GM23338 (cell line): ENCODE measurements at regions not wholly inside any gene's neighbourhood (a gene's known extent, or its start where the extent isn't known, plus 50 kb on each side); places are given as distances from the start of the nearest gene placed in this dataset.

ENCODE experiments used
- CTCF ChIP-seq, 2 experiments: fragments of 200-600 bp in 1 of 2; sonication (generic) in 1 of 2; conservative IDR thresholded peaks; 2 replicates each; pipeline versions ENCODE4 v1.5.1 to v1.6.1; 2016 to 2017; ENCODE audit warnings: antibody characterized with exemption in 2 of 2, low read depth in 2 of 2, mild to moderate bottlenecking in 2 of 2, moderate library complexity in 1 of 2
- EZH2phosphoT487 ChIP-seq: fragments of 200-600 bp; sonication (generic); IDR thresholded peaks from one replicate; pipeline ENCODE4 v1.8.1; 2018; ENCODE audit warnings: antibody characterized with exemption; ENCODE audit not compliant: unreplicated experiment
- POLR2AphosphoS5 ChIP-seq: IDR thresholded peaks from 2 replicates; pipeline ENCODE4 v1.6.1; 2016; ENCODE audit warnings: antibody characterized with exemption, low read depth
- TF ChIP-seq, protein P1 (sequence below): IDR thresholded peaks from one replicate; pipeline ENCODE4 v1.6.1; 2018; ENCODE audit warnings: antibody characterized with exemption; ENCODE audit not compliant: unreplicated experiment

DNA sequence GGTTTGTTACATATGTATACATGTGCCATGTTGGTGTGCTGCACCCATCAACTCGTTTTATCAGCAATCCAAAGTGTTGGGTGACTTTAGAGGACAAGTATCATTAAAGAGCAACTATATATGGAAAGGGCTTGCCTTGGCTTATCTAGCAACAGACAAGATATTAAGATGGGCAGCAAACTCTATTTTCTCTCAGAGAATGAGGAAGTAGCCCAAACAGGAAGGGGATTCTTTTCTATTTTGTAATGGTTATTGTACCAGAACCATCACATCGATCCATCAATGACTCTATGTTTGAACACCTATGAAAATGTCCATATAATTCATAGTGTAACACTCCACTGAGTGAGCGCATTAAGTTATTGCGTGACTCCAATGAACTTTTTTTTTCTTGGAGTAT is 260.1 kb upstream of the SLC24A2 start:
- TF ChIP-seq EZH2phosphoT487 (no peak), CTCF (conservative IDR thresholded peaks at IDR 0.05; ENCODE audit: low read depth in 2 of 2) (no peak), POLR2AphosphoS5 (no peak)
- TF ChIP-seq, protein P1, sequence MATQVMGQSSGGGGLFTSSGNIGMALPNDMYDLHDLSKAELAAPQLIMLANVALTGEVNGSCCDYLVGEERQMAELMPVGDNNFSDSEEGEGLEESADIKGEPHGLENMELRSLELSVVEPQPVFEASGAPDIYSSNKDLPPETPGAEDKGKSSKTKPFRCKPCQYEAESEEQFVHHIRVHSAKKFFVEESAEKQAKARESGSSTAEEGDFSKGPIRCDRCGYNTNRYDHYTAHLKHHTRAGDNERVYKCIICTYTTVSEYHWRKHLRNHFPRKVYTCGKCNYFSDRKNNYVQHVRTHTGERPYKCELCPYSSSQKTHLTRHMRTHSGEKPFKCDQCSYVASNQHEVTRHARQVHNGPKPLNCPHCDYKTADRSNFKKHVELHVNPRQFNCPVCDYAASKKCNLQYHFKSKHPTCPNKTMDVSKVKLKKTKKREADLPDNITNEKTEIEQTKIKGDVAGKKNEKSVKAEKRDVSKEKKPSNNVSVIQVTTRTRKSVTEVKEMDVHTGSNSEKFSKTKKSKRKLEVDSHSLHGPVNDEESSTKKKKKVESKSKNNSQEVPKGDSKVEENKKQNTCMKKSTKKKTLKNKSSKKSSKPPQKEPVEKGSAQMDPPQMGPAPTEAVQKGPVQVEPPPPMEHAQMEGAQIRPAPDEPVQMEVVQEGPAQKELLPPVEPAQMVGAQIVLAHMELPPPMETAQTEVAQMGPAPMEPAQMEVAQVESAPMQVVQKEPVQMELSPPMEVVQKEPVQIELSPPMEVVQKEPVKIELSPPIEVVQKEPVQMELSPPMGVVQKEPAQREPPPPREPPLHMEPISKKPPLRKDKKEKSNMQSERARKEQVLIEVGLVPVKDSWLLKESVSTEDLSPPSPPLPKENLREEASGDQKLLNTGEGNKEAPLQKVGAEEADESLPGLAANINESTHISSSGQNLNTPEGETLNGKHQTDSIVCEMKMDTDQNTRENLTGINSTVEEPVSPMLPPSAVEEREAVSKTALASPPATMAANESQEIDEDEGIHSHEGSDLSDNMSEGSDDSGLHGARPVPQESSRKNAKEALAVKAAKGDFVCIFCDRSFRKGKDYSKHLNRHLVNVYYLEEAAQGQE = no peak
